ENCODE measurements at regions not wholly inside any gene's neighbourhood (a gene's known extent, or its start where the extent isn't known, plus 50 kb on each side); places are given as distances from the start of the nearest gene placed in this dataset.

- Mint-ChIP-seq H3K36me3 (no peaks in the 10 kb centered on the region), H3K27ac (no peak overlapping the region), H3K27me3 (peaks cover 18% of the 10 kb centered on the region), H3K4me1 (ENCODE audit: low read depth) (peaks cover 6% of the 10 kb centered on the region), H3K9me3 (no peaks in the 10 kb centered on the region), H3K4me3 (no peak overlapping the region)
- ChIA-PET POLR2A (no interaction called here), CTCF (no interaction called here)
- intact Hi-C loops (cut with micrococcal nuclease), result no loop called here
- no peak for DNase-seq
These were observed 262.6 kb downstream of the ABHD5 start for GRCh38 chr3:43953380-43953779.

DNA sequence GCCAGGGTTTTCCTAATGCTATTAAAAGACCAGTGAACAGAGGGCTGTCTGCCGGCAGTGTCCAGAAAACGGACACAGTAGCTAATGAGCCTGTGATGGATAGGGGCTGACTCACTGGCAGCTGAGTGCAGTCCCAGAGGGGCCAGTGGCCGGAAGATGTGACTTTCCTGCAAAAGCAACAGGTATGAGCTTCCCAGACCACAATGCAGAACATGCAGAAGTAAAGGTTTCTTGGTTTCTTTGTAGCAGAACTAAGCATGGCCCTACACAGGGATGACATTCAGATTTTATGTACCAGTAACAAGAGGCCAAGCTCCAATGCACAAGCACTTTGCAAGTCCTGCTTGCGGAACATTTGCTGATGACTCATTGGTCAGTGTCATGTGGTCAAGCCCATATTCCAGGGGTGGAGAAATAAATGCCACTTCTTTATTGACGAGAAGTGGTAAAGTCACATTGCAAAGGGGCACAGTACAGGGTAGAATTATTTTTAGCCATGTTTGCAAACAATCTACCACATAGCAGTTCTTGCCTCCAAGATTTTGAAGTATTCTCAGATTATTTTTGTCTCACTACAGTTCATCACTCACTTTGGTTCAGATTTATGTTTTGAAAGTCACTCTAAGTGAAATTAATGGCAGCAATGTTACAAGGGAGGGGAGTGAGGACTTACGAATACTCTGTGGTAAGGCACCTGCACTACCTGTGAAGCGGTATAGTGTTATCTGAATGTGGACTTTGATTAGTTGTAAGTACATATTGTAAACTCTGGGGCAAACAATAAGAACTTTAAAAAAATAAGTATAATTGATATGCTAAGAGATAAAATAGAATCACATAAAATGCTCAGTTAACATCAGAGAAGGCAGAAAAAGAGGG is 263.3 kb downstream of the ABHD5 start:
- H3K36me3 Mint-ChIP-seq, result no peaks in the 10 kb centered on the region
- POLR2A ChIA-PET, result no interaction called here
- H3K27me3 Mint-ChIP-seq, result peaks cover 16% of the 10 kb centered on the region
- CTCF ChIA-PET, result no interaction called here
- H3K9me3 Mint-ChIP-seq, result no peaks in the 10 kb centered on the region
- DNase-seq, result no peak
- no peak overlapping the region for H3K27ac Mint-ChIP-seq
- peaks cover 6% of the 10 kb centered on the region for H3K4me1 Mint-ChIP-seq (ENCODE audit: low read depth)
- H3K4me3 Mint-ChIP-seq, result no peak overlapping the region
- intact Hi-C loops (cut with micrococcal nuclease), result no loop called here

DNA sequence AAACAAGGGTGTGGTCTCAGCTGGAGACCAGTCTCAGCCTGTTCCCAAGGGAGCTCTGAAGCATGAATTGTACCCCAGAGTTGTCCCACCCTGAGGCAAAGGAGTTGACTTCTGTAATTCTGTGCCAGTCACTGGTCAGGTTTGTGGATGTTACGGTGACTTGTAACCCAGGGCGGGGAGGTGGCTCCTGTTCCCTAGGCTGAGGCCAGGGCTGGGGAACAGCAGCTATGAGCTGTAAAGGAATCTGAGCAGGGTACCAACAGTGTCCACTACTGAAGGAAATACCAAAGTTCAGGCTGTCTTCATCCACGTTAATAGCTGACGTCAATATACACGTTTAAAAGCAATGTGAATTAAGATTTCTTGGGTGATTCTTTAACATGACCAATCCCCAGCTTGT is 266.2 kb downstream of the ABHD5 start:
- POLR2A ChIA-PET, result no interaction called here
- CTCF ChIA-PET, result interaction anchor here (0.6 kb wide), 1 partner anchor 18 kb away, joined by 3 read pairs; no protein-coding TSS in a partner anchor

DNA sequence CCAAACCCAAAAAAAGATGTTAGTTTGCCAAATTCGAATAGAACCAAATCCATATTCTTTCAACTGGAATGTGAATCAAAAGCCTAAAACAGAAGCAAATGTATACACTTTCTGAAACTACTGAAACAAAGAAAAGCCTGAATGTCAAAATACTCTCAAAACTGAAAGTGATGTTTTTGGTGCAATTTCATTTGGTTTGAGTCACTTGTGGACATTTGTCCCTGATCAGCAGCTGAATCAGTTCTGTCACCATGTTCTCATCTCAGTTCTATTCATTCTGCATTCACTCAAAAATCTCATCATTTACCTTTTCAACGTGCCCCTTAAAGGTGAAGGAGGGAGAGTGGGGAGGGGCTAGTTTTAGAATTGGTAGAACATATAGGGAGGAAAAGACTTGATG is 266.8 kb downstream of the ABHD5 start:
- Mint-ChIP-seq H3K27ac (no peak overlapping the region), H3K36me3 (no peaks in the 10 kb centered on the region), H3K9me3 (no peaks in the 10 kb centered on the region), H3K4me1 (ENCODE audit: low read depth) (no peaks in the 10 kb centered on the region), H3K4me3 (no peak overlapping the region), H3K27me3 (peaks cover 14% of the 10 kb centered on the region)
- ChIA-PET CTCF (no interaction called here), POLR2A (no interaction called here)
- intact Hi-C loops (cut with micrococcal nuclease), result no loop called here
- DNase-seq, result no peak

More for the DNA sequence above, 266.2 kb downstream of the ABHD5 start:
- DNase-seq, result no peak
- Mint-ChIP-seq H3K27me3 (peaks cover 14% of the 10 kb centered on the region), H3K36me3 (no peaks in the 10 kb centered on the region), H3K27ac (no peak overlapping the region), H3K4me1 (ENCODE audit: low read depth) (no peaks in the 10 kb centered on the region), H3K4me3 (no peak overlapping the region), H3K9me3 (no peaks in the 10 kb centered on the region)
- intact Hi-C loops (cut with micrococcal nuclease), result no loop called here

DNA sequence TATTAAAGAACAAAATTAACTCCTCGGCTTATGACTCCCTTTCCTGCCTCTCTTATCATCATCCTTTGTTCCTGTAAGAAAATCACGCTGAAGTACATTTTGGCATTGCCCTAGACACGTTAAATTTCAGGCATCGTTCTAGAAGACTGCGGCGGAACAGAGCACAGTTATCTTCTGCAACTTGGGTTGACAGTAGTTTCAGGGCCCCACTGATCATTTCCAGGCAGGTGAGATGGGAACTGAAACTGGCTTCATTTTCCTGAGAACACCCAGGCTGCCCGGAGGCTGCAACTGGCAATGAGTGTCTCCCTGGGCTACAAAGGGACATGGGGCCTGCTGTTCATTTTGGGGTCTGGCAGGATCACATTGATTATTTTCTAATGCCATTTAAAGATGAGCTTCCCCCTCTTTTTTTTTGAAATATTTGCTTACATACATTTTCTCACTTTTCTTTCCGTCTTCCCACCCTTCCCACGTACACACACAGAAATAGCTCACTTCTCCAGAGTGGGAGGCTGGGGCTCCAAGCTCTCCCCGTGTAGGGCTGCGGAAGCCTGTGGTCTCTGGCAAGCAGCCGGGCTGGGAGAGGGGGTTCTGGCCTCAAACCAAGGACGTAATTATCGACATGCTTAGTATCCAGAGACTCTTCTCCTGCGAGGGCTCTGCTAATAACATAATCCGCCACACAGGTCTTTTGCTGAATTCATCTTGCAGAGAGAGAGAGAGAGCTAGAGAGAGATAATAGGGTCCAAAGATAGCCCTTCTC is 267.4 kb downstream of the ABHD5 start:
- H3K4me1 Mint-ChIP-seq (ENCODE audit: low read depth), result no peaks in the 10 kb centered on the region
- H3K27ac Mint-ChIP-seq, result no peak overlapping the region
- DNase-seq, result no peak
- CTCF ChIA-PET, result no interaction called here
- H3K9me3 Mint-ChIP-seq, result no peaks in the 10 kb centered on the region
- no peak overlapping the region for H3K4me3 Mint-ChIP-seq
- intact Hi-C loops (cut with micrococcal nuclease), result no loop called here
- H3K27me3 Mint-ChIP-seq, result peaks cover 14% of the 10 kb centered on the region
- no peaks in the 10 kb centered on the region for H3K36me3 Mint-ChIP-seq
- POLR2A ChIA-PET, result no interaction called here

- no peak overlapping the region for H3K4me3 Mint-ChIP-seq
- ChIA-PET CTCF (no interaction called here), POLR2A (no interaction called here)
- H3K4me1 Mint-ChIP-seq (ENCODE audit: low read depth), result no peaks in the 10 kb centered on the region
- H3K27me3 Mint-ChIP-seq, result peaks cover 15% of the 10 kb centered on the region
- H3K27ac Mint-ChIP-seq, result no peak overlapping the region
- no peaks in the 10 kb centered on the region for H3K9me3 Mint-ChIP-seq
- intact Hi-C loops (cut with micrococcal nuclease), result no loop called here
- DNase-seq, result no peak
- H3K36me3 Mint-ChIP-seq, result no peaks in the 10 kb centered on the region
These were observed 268.2 kb downstream of the ABHD5 start for GRCh38 chr3:43958973-43959372.

DNA sequence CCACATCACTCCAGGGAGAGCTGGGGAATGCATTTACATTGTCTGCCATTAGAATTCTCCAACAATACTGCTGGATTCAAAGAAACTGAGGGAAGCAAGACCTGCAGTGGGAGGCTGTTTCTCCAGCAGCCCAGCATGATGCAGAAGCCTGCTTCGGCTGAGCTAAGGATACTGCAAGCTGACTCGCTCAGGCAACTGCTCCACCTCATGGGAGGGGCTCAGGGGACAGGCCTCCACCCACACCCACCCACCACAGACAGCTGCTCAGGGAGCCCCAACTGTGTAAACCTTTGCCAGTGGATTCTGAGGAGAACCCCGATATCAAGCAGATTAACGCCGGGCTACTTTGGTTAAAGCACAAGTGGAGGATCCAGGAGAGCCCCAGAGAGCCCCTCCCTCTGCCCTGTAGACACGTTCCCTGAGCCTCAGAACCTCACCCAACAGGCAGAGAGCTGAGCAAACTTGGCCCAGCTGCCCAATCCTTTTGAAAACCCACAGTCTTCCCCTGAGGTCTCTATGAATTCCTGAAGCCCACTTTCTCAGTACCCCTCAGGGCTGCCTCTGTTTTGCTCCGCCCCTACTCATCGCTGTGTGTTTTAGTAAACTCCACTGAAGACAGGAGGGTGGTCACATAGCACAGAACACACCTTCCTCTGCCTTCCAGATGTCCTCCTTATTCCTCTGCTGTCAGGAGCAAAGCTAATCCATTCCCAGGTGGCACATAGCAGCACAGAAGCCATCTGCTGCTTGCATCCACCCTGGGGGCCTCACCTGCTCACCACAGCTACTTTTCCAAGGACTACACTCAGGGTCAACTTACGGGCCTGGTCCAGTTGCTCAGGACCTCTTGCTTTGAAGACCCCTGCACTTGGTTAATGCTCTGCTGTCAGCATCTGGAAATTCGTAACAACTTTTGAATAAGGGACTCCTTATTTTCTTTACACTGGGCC is 269.0 kb downstream of the ABHD5 start:
- Mint-ChIP-seq H3K9me3 (no peaks in the 10 kb centered on the region), H3K36me3 (no peaks in the 10 kb centered on the region), H3K27ac (no peak overlapping the region), H3K27me3 (peaks cover 16% of the 10 kb centered on the region), H3K4me3 (no peak overlapping the region), H3K4me1 (ENCODE audit: low read depth) (no peaks in the 10 kb centered on the region)
- ChIA-PET CTCF (no interaction called here), POLR2A (no interaction called here)
- intact Hi-C loops (cut with micrococcal nuclease), result no loop called here
- DNase-seq, result no peak

DNA sequence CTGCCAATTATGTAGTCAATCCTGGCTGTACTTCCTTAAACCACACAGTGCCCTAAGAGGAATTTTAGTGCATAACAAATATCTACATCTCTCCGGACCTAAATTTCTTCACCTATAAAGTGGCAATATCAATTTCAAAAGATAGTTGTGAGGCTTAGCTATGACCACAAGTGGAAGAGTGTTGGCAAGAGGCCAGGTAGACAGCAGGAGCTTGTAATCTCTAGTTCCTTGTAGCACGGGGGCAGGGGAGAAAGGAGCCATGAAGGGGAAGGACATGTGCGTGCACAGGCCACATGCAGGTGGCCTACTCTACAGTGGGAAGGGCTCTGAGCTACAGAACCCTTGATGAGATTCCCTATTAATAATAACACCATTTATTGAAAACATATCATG is 269.7 kb downstream of the ABHD5 start:
- H3K27me3 Mint-ChIP-seq, result peaks cover 20% of the 10 kb centered on the region
- H3K4me3 Mint-ChIP-seq, result no peak overlapping the region
- no peaks in the 10 kb centered on the region for H3K36me3 Mint-ChIP-seq
- no peaks in the 10 kb centered on the region for H3K9me3 Mint-ChIP-seq
- no peak for DNase-seq
- ChIA-PET CTCF (no interaction called here), POLR2A (no interaction called here)
- intact Hi-C loops (cut with micrococcal nuclease), result no loop called here
- H3K4me1 Mint-ChIP-seq (ENCODE audit: low read depth), result no peaks in the 10 kb centered on the region
- H3K27ac Mint-ChIP-seq, result no peak overlapping the region

DNA sequence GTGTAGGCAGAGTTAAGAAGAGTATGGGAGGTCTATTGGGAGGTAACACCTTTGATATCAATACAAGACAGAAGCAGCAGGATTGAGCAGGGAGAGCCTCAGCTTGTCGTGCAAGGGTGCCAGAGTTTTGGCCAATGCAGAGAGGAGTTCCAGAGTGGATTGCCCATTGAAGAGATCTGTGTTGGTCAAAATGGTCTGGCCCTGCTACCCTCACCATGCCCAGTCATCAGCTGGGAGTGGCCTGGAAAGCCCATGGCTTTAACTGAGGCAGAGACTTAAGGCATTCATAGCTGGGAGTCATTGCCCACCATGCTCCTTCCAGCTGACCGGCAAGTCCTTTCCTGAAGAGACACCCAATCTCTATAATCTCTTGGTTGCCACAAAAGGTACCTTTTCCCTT is 271.3 kb downstream of the ABHD5 start:
- POLR2A ChIA-PET, result no interaction called here
- Mint-ChIP-seq H3K4me1 (ENCODE audit: low read depth) (no peaks in the 10 kb centered on the region), H3K4me3 (no peak overlapping the region), H3K9me3 (no peaks in the 10 kb centered on the region), H3K27ac (no peak overlapping the region), H3K36me3 (no peaks in the 10 kb centered on the region), H3K27me3 (peaks cover 16% of the 10 kb centered on the region)
- intact Hi-C loops (cut with micrococcal nuclease), result no loop called here
- no peak for DNase-seq
- CTCF ChIA-PET, result no interaction called here

GRCh38 chr3:43963208-43963607 is 272.5 kb downstream of the ABHD5 start:
- intact Hi-C loops (cut with micrococcal nuclease), result no loop called here
- peaks cover 18% of the 10 kb centered on the region for H3K27me3 Mint-ChIP-seq
- H3K4me1 Mint-ChIP-seq (ENCODE audit: low read depth), result no peaks in the 10 kb centered on the region
- no peak overlapping the region for H3K4me3 Mint-ChIP-seq
- no peaks in the 10 kb centered on the region for H3K9me3 Mint-ChIP-seq
- ChIA-PET POLR2A (no interaction called here), CTCF (no interaction called here)
- H3K36me3 Mint-ChIP-seq, result no peaks in the 10 kb centered on the region
- no peak overlapping the region for H3K27ac Mint-ChIP-seq
- DNase-seq, result no peak

- intact Hi-C loops (cut with micrococcal nuclease), result no loop called here
- DNase-seq, result no peak
- Mint-ChIP-seq H3K36me3 (no peaks in the 10 kb centered on the region), H3K27me3 (peaks cover 18% of the 10 kb centered on the region), H3K27ac (no peak overlapping the region), H3K9me3 (no peaks in the 10 kb centered on the region), H3K4me1 (ENCODE audit: low read depth) (no peaks in the 10 kb centered on the region), H3K4me3 (no peak overlapping the region)
- ChIA-PET POLR2A (no interaction called here), CTCF (interaction anchor here (0.6 kb wide), 1 partner anchor 370 kb away, joined by 3 read pairs; no protein-coding TSS in a partner anchor)
These were observed 273.9 kb downstream of the ABHD5 start for GRCh38 chr3:43964640-43965039.

GRCh38 chr3:43965656-43966055 is 274.9 kb downstream of the ABHD5 start:
- Mint-ChIP-seq H3K36me3 (no peaks in the 10 kb centered on the region), H3K4me3 (no peak overlapping the region), H3K27me3 (peaks cover 16% of the 10 kb centered on the region), H3K9me3 (no peaks in the 10 kb centered on the region), H3K27ac (no peak overlapping the region), H3K4me1 (ENCODE audit: low read depth) (no peaks in the 10 kb centered on the region)
- POLR2A ChIA-PET, result no interaction called here
- DNase-seq, result no peak
- intact Hi-C loops (cut with micrococcal nuclease), result no loop called here
- CTCF ChIA-PET, result no interaction called here
